ENCODE measurements at regions not wholly inside any gene's neighbourhood (a gene's known extent, or its start where the extent isn't known, plus 50 kb on each side); places are given as distances from the start of the nearest gene placed in this dataset.

DNA sequence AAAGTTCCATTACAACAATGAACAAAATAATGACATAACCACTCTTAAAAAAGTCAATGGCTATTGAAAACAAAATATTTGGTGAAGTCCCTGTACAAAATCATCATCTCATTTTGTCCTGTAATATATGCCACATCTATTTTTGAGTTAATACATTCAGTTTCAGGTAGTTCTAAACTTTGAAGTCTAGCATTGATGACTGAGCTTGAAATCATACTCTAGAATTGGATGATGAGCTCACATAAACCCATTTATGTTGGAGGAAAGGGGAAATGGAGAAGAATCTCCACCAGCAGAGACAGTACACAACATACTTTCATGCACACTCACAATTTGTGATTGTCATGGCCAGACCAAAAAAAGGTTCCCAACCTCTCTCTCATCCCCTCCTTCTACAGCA lies 371.1 kb upstream of the NR3C2 start:
- no peak for DNase-seq (ENCODE audit: low read depth)

- no peak for DNase-seq (ENCODE audit: low read depth)
Measured at GRCh38 chr4:148812101-148812500, 369.9 kb upstream of the NR3C2 start.

DNA sequence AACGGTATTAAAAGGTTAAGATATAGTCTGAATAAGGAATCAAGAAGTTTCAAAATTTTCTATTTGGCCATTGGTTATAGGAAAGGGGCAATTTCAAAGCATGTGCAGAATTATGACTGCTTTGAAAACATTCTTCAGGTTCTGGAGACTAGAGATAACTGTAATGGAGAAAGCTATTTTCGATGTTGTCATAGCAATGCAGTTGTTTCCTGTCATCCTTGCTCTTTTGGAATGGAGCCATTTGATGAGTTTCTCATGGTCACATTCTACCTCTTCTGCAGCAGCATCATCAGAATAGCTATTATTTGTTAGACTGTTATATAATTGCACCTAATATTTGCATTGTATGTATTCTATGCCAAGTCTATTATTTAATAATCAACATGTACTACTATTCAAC lies 368.2 kb upstream of the NR3C2 start:
- peak; percentile 8 for DNase-seq (ENCODE audit: low read depth)

DNA sequence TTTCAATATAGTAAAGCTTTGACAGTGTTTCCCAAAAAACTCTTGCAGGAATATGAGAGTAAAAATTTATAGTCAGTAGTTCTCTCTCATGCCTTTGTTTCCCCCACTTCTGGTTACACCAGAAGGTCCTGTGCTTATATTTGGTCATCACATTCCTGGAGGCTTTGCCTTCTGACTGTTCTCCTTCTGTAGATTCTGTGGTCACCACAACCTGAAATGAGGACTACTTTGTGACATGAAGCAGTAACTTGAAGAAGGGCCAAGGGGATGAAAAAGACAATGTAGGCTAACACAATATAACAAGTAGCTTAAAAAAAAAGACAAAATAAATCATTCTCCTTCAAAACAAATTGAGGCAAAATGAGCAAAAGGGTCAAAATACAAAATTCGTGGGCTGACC lies 366.2 kb upstream of the NR3C2 start:
- DNase-seq (ENCODE audit: low read depth) = peak; percentile 9

DNA sequence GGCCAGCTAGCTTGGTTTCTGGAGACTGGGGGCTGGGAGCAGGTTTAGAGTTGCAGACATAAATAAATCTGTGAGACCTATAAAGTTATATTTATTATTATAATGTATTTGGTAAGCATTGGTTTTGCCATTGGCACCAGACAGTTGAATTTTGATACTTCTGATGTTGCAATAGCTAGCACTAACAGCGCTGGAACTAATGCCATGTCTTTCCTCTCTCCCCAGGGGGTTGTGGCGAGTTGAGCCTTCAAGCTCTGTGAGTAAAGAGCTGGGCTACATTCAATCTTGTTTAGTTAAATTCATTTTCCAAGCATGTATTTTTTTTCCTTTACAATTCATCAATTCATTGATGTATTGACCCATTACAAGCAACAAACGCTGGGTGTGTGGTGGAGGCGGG lies 358.7 kb upstream of the NR3C2 start:
- no peak for DNase-seq (ENCODE audit: low read depth)

GRCh38 chr4:148800336-148800885 lies 358.2 kb upstream of the NR3C2 start:
- no peak for DNase-seq (ENCODE audit: low read depth)

DNA sequence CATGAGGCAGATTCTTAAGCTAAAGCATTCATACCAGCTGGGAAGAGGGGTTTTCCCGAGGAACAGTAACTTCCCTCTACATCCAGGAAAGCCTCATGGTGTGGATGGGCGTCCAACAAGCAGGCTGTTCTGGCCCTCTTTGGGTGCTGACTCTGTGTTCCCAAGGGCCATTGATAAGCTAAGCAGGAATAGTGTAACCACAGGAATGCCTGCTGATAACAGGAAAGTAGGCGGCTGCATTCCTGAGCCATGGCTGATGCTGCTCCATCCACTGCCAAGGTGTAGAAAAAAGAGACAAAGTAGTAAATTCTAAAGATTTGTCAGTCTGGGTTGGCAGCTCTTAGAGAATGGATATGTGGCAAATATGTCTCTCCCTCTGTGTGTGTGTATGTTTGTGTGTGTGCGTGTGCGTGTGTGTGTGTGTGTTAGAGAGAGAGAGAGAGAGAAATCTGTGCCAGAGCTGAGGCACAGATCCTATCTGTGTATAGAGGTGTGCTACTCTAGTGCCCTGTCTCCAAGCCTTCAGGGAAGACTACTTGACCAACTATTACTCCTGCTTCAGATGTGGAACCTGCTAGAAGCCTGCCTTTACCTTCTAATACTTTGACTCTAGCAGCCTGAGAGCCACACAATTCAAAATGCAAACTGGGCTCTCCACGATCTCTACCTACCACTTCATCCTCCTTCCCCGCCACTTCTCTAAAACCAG lies 353.1 kb upstream of the NR3C2 start:
- peak; percentile 17 for DNase-seq (ENCODE audit: low read depth)

DNA sequence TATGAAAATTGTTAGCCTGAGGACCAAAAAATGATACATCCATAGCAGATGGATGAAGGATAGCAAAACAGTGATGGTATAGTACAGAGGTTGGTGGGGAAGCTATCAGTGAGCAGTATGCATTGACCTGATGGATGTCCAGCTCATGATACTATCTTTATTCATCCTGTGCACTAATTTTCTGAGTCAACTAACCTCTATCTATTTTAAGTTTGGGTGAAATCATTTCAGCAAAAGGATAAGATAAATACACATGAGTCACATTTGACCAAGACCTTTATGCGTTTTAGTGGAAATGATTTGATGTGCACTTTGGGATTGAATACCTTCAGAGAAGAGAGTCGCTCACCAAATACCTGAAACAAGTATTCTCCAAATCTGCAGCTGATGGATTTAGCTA lies 351.0 kb upstream of the NR3C2 start:
- peak; percentile 28 for DNase-seq (ENCODE audit: low read depth)

DNA sequence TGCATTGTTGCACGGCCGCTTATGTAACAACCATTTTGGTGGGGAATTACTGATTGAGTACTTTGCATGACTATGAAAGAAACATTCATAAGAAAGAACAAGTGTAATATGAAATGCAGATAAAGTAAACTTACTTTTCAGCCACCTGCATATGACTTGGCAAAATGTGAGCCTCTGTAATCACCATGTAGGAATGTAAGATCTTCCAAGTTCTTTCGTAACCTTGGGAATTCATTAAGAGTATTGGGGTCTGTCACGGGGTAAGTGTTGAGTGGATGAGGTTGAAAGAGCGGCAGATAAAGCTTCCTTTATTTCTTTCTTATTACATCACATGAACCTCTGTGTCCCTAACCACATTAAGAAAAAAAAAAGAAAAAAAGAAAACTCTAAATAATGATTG lies 348.5 kb upstream of the NR3C2 start:
- DNase-seq (ENCODE audit: low read depth) = peak; percentile 21

DNA sequence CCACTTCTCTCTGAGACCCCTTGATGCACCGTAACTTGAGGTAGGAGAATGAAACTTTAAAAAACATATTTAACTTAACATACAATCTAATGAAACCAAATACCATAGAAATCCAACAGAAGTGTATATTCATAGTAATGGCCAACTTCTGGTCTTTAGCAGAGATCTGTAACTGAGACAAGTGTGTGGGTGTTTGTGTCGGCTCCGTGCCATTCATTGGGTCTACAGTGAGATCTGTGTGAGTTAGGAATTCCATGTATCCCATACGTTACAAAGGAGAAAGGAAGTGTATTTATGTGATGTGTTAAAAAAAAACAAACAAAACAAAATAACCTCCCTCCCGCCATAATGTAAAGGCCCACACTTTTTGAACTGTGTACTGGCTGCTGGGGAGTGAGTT lies 348.0 kb upstream of the NR3C2 start:
- no peak for DNase-seq (ENCODE audit: low read depth)

DNA sequence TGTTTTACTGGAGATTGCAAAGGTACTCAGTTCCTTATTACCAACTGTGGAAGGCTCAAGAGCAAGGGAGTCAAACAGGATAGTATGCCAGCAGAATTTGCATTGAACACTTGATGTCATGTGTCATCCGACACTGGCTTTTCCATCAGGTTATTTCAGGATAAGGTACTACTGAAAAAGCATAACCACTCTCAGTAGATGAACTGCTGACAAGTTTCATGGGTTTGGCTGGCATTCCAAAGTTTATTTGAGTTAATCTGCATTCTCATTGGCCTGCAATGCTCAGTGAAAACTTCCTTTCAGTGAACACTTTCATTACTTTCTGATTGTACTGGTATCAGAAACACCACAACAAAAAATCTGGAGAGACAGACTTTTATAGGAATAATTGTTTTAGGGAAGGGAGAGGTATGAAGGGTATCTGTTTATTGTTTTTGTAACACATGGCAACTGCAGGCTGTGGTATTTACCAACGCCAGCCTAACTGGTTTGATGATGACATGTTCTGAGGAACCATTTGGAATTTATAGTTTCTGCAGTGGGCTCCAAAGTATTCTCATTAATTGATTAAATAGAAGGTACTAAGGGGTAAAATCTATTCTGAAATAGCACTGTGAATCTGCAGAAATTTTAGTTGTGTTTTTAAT lies 345.7 kb upstream of the NR3C2 start:
- no peak for DNase-seq (ENCODE audit: low read depth)

- DNase-seq (ENCODE audit: low read depth) = no peak
Measured at GRCh38 chr4:148787285-148787684, 345.1 kb upstream of the NR3C2 start.

- DNase-seq (ENCODE audit: low read depth) = no peak
Measured at GRCh38 chr4:148786699-148787098, 344.5 kb upstream of the NR3C2 start.

- DNase-seq (ENCODE audit: low read depth) = no peak
Measured at GRCh38 chr4:148782284-148782683, 340.1 kb upstream of the NR3C2 start.

DNA sequence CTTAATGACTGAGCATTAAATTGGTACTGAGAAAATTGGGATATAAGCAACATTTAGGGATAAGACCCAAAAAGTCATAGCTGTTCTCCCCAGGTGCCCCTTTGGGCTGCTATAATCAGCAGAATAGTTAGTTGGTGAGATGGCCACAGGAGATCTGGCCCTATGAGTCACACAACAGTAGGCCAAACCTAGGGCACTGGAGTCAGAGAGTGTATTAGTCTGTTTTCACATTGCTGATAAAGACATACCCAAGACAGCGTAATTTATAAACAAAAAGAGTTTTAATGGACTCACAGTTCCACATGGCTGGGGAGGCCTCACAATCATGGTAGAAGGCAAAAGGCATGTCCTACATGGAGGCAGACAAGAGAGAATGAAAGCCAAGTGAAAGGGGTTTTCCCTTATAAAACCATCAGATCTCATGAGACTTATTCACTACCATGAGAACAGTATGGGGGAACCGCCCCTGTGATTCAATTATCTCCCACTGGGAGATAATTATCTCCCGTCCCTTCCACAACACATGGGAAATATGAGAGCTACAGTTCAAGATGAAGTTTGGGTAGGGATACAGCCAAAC lies 338.3 kb upstream of the NR3C2 start:
- peak; percentile 34 for DNase-seq (ENCODE audit: low read depth)

GRCh38 chr4:148779771-148780170 lies 337.6 kb upstream of the NR3C2 start:
- no peak for DNase-seq (ENCODE audit: low read depth)

DNA sequence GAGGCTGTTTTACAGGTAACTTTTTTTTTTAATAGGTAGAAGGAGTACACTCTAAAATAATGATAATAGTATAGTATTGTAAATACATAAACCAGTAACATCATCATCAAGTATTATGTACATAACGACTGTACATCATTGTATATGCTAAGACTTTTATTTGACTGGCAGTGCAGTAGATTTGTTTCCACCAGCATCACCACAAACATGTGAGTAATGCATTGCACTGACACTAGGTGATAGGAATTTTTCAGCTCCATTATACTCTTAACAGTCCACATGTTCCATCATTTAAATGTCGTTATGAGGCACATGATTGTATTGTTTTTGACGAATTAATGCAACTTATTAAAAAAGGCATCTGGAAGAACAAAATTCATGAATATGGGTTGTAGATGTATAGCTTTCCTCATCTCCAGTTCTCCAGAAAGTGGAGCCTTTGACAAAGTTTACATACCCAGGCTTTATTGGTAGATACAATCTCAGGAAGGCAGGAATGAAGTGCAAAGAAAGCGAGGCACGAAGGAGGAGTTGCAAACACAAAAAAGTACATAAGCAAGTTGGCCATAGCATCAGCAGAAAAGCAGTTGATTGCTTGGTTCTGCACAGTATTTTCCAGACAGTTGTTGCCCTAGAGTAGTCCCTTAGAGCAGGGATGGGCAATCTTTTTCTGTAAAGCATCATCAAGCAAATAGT lies 336.9 kb upstream of the NR3C2 start:
- DNase-seq (ENCODE audit: low read depth) = peak; percentile 45

- peak; percentile 52 for DNase-seq (ENCODE audit: low read depth)
Measured at GRCh38 chr4:148776941-148777340, 334.7 kb upstream of the NR3C2 start.

DNA sequence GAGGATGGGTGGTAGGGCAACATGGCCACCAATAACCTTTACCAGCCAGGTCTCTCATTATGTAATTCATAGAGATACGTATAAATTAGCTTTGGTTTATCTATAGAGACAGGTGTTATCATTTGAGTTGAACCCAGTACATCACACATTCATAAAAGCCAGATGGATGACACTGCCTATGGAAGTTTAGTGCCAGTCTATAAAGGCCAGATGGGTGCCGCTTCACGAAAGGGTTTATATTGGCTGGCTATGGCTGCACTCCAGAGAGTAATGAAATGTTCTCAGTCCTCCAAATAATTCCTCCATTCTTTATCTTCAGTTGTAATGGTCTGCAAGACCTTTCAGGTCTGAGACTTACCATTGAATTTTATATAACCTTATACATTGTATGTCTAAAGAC lies 331.9 kb upstream of the NR3C2 start:
- no peak for DNase-seq (ENCODE audit: low read depth)

DNA sequence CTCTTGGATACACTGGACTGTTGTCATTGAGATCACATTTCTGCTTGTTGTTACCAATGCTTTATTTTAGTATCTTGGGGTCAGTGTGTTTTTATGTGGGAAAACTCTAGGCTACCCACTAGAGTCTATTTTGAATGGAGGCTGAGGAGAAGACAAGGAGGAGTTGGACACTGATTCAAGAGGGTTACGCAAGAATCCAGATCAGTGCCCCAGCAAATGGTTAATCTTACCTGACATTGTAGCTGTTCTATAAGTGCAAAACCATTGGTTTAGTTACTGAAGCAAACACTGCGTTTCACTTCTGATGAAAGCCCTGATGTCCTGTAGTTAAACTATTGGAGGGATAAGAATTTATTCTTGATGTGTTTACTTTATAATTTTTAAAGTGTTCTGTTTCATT lies 331.1 kb upstream of the NR3C2 start:
- DNase-seq (ENCODE audit: low read depth) = no peak

DNA sequence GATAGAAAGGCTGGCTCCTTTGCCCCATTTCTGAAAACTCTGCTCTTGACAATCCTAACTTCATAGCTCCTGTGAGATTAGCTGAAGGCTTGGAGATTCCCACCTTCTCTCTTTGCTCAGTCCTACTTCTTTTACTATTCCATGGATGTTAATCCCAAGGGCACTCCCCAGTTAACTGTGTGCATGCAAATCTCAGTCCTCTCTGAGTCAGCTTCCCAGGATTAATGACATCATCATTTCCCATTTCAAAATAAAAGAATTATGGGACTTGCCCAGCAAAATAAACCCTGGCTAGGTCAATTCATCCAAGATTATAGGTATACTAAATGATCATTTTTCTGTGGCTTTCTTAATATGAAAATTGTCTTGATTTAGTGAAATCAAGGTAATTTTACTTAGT lies 328.6 kb upstream of the NR3C2 start:
- peak; percentile 33 for DNase-seq (ENCODE audit: low read depth)

DNA sequence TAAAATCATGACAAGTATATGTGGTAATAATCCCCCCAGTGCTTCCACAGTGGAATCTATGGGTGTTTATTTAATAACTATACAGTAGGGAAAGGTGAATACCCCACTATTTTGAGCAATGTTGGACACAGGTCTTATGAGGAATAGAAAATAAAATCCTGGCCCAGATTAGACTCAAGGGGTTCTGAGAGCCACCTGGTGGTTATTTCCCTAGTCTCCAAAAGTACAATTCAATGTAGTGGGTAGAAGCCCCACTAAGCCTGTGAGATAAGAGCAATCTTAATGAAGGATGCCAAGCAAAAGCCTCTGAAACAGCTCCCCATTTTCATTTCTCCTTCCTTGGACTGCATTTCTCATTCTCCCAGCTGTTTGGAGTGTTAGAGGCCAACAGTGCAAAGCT lies 328.2 kb upstream of the NR3C2 start:
- no peak for DNase-seq (ENCODE audit: low read depth)

DNA sequence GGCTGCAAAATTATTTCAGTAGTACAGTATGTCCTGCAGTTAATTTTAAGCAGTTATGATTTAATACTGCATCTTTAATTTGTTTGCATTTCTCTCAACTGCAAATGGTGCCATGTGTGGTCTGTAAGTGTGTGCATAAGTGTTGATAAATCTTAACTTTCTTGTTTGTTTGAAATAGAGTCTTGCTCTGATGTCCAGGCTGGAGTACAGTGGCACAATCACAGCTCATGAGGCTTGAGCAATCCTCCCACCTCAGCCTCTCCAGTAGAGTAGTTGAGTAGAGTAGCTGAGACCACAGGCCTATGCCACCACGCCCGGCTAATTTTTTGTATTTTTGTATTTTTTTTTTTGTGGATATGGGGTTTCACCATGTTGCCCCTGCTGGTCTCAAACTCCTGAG lies 322.5 kb upstream of the NR3C2 start:
- DNase-seq (ENCODE audit: low read depth) = no peak
